DOHH2 (cell line): ENCODE measurements at regions not wholly inside any gene's neighbourhood (a gene's known extent, or its start where the extent isn't known, plus 50 kb on each side); places are given as distances from the start of the nearest gene placed in this dataset.

ENCODE experiments used
- H3F3A ChIP-seq: fragments of 200-600 bp; sonication (generic), shearing (Covaris generic); 2 replicates; pipeline ENCODE4 v1.6.0; 2016; ENCODE audit warnings: antibody characterized with exemption, mild to moderate bottlenecking; ENCODE audit not compliant: control insufficient read depth, insufficient read depth
- H3K27ac ChIP-seq: fragments of 200-600 bp; sonication (generic); 2 replicates; pipeline ENCODE4 v1.5.1; 2014; ENCODE audit warnings: low read depth, mild to moderate bottlenecking, low read length, moderate library complexity
- H3K27me3 ChIP-seq: fragments of 200-600 bp; sonication (generic); 2 replicates; pipeline ENCODE4 v1.6.1; 2014; ENCODE audit warnings: mild to moderate bottlenecking, low read length, mixed read lengths; ENCODE audit not compliant: control insufficient read depth
- H3K36me3 ChIP-seq: fragments of 200-600 bp; sonication (generic); 2 replicates; pipeline ENCODE4 v1.6.1; 2014; ENCODE audit warnings: mild to moderate bottlenecking, low read length, moderate library complexity, mixed read lengths; ENCODE audit not compliant: control insufficient read depth
- H3K4me1 ChIP-seq: fragments of 200-600 bp; sonication (generic); 2 replicates; pipeline ENCODE4 v1.6.1; 2014; ENCODE audit warnings: mild to moderate bottlenecking, low read length, mixed read lengths; ENCODE audit not compliant: control insufficient read depth
- H3K4me2 ChIP-seq: fragments of 200-600 bp; sonication (generic); 2 replicates; pipeline ENCODE4 v1.6.0; 2014; ENCODE audit warnings: mild to moderate bottlenecking, low read length, moderate library complexity
- H3K4me3 ChIP-seq: fragments of 200-600 bp; sonication (generic); 2 replicates; pipeline ENCODE4 v1.5.1; 2014; ENCODE audit warnings: mild to moderate bottlenecking, low read length, mixed read lengths
- H3K79me2 ChIP-seq: fragments of 200-600 bp; sonication (generic); 2 replicates; pipeline ENCODE4 v1.6.1; 2014; ENCODE audit warnings: mild to moderate bottlenecking, low read length, mixed read lengths; ENCODE audit not compliant: control insufficient read depth
- H3K9me2 ChIP-seq: fragments of 200-600 bp; sonication (generic); replicated peaks from 2 replicates; pipeline ENCODE4 v1.6.1; 2014; ENCODE audit warnings: mild to moderate bottlenecking, low read length, mixed read lengths; ENCODE audit not compliant: control insufficient read depth
- H3K9me3 ChIP-seq: fragments of 200-600 bp; sonication (generic); 2 replicates; pipeline ENCODE4 v1.6.1; 2014; ENCODE audit warnings: antibody characterized with exemption, low read length, mixed read lengths; ENCODE audit not compliant: control insufficient read depth, insufficient read depth
- H4K20me1 ChIP-seq: fragments of 200-600 bp; sonication (generic); 2 replicates; pipeline ENCODE4 v1.6.0; 2014; ENCODE audit warnings: low read depth, mild to moderate bottlenecking, antibody characterized with exemption, low read length, moderate library complexity; ENCODE audit not compliant: control insufficient read depth, insufficient read depth
- CTCF ChIP-seq: fragments of 200-600 bp; sonication (generic); IDR thresholded peaks from one replicate; pipeline ENCODE4 v1.5.1; 2014; ENCODE audit warnings: antibody characterized with exemption, mild to moderate bottlenecking, low read depth, low read length; ENCODE audit not compliant: poor library complexity, severe bottlenecking
- EZH2phosphoT487 ChIP-seq: fragments of 200-600 bp; sonication (generic); IDR thresholded peaks from 2 replicates; pipeline ENCODE4 v1.6.1; 2017; ENCODE audit warnings: borderline replicate concordance, mild to moderate bottlenecking, antibody characterized with exemption, low read length, moderate library complexity, mixed read lengths

- H3K27me3 ChIP-seq: no peaks in the 10 kb centered on the region
- H4K20me1 ChIP-seq: no peaks in the 10 kb centered on the region
- no peak overlapping the region for H3K27ac ChIP-seq
- H3K36me3 ChIP-seq: no peaks in the 10 kb centered on the region
- H3F3A ChIP-seq: no peaks in the 10 kb centered on the region
- TF ChIP-seq CTCF (no peak), EZH2phosphoT487 (no peak)
- no peaks in the 10 kb centered on the region for H3K4me1 ChIP-seq
- no peak overlapping the region for H3K4me2 ChIP-seq
- no peaks in the 10 kb centered on the region for H3K9me3 ChIP-seq
- no peaks in the 10 kb centered on the region for H3K79me2 ChIP-seq
- no peak overlapping the region for H3K4me3 ChIP-seq
- no peaks in the 10 kb centered on the region for H3K9me2 ChIP-seq
Measured at GRCh38 chr12:81949416-81949815, 190.3 kb upstream of the PPFIA2 start.

- Histone ChIP-seq H3K27ac (no peak overlapping the region), H3F3A (no peaks in the 10 kb centered on the region), H3K9me2 (no peaks in the 10 kb centered on the region), H3K4me3 (no peak overlapping the region), H4K20me1 (no peaks in the 10 kb centered on the region), H3K9me3 (no peaks in the 10 kb centered on the region), H3K79me2 (no peaks in the 10 kb centered on the region), H3K36me3 (no peaks in the 10 kb centered on the region), H3K27me3 (no peaks in the 10 kb centered on the region), H3K4me1 (peaks cover 3% of the 10 kb centered on the region; the same call in 1 of the 2 replicates), H3K4me2 (no peak overlapping the region)
- TF ChIP-seq EZH2phosphoT487: no peak
- no peak for TF ChIP-seq CTCF
Measured at GRCh38 chr12:81944886-81945285, 185.7 kb upstream of the PPFIA2 start.

- no peak for TF ChIP-seq CTCF
- no peak for TF ChIP-seq EZH2phosphoT487
- Histone ChIP-seq H3F3A (no peaks in the 10 kb centered on the region), H3K9me3 (no peaks in the 10 kb centered on the region), H3K36me3 (no peaks in the 10 kb centered on the region), H3K27me3 (no peaks in the 10 kb centered on the region), H3K4me3 (no peak overlapping the region), H3K9me2 (no peaks in the 10 kb centered on the region), H3K79me2 (no peaks in the 10 kb centered on the region), H3K4me2 (no peak overlapping the region), H4K20me1 (no peaks in the 10 kb centered on the region), H3K27ac (no peak overlapping the region), H3K4me1 (peaks cover 3% of the 10 kb centered on the region; the same call in 1 of the 2 replicates)
Measured at GRCh38 chr12:81942594-81942993, 183.4 kb upstream of the PPFIA2 start.

DNA sequence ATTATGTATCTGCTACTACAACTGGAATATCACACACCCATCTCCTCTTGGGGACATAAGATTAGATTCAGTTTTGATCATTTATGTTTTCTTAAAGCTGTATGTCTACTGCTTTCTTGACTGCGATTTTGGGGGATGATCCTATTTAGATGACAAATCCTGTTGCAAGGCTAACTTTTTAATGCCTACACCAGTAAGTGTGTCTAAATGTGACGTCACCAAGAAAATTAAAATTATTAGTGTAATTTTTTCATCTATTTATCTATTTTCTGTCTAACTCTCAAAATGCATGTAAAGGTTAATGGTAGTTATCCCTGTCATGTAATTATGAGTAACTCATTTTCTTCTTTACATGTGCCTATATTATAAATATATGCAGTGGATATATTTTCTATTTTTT is 170.9 kb upstream of the PPFIA2 start:
- Histone ChIP-seq H3K4me2 (no peak overlapping the region), H3K27ac (no peak overlapping the region), H4K20me1 (no peaks in the 10 kb centered on the region), H3K27me3 (no peaks in the 10 kb centered on the region), H3K4me3 (no peak overlapping the region), H3K4me1 (no peaks in the 10 kb centered on the region), H3K79me2 (no peaks in the 10 kb centered on the region), H3K9me3 (no peaks in the 10 kb centered on the region), H3K9me2 (no peaks in the 10 kb centered on the region), H3F3A (no peaks in the 10 kb centered on the region), H3K36me3 (no peaks in the 10 kb centered on the region)
- TF ChIP-seq EZH2phosphoT487 (no peak), CTCF (no peak)
